Endothelial cell (in vitro differentiated cells): ENCODE measurements at regions not wholly inside any gene's neighbourhood (a gene's known extent, or its start where the extent isn't known, plus 50 kb on each side); places are given as distances from the start of the nearest gene placed in this dataset.
"Not testable (repeated sequence)": the region's sequence is repeated elsewhere in the genome, so short reads cannot be mapped to it uniquely, and the experiment has no call there.

Source experiments
- DNase-seq: peaks from one replicate; pipeline ENCODE4 v3.0.0; 2021; ENCODE audit warnings: low spot score
- H3K27ac Mint-ChIP-seq: one replicate; pipeline ENCODE4 v1.8.0; 2021; ENCODE audit warnings: mixed read lengths, inconsistent platforms; ENCODE audit not compliant: unreplicated experiment
- H3K27me3 Mint-ChIP-seq: one replicate; pipeline ENCODE4 v1.8.0; 2021; ENCODE audit warnings: mild to moderate bottlenecking, moderate library complexity, mixed read lengths, inconsistent platforms; ENCODE audit not compliant: unreplicated experiment
- H3K36me3 Mint-ChIP-seq: one replicate; pipeline ENCODE4 v1.8.0; 2021; ENCODE audit warnings: mild to moderate bottlenecking, low read depth, mixed read lengths, inconsistent platforms; ENCODE audit not compliant: unreplicated experiment
- H3K4me1 Mint-ChIP-seq: one replicate; pipeline ENCODE4 v1.8.0; 2021; ENCODE audit warnings: mild to moderate bottlenecking, mixed read lengths, inconsistent platforms; ENCODE audit not compliant: unreplicated experiment
- H3K4me3 Mint-ChIP-seq: one replicate; pipeline ENCODE4 v1.8.0; 2021; ENCODE audit warnings: mild to moderate bottlenecking, mixed read lengths, inconsistent platforms; ENCODE audit not compliant: unreplicated experiment
- H3K9me3 Mint-ChIP-seq: one replicate; pipeline ENCODE4 v1.8.0; 2021; ENCODE audit warnings: mixed read lengths, inconsistent platforms; ENCODE audit not compliant: unreplicated experiment
- TF ChIP-seq, protein P1 (sequence below): fragments of 200-600 bp; sonication (generic); IDR thresholded peaks from one replicate; pipeline ENCODE4 v1.5.0; 2021; ENCODE audit warnings: antibody characterized with exemption; ENCODE audit not compliant: unreplicated experiment

DNA sequence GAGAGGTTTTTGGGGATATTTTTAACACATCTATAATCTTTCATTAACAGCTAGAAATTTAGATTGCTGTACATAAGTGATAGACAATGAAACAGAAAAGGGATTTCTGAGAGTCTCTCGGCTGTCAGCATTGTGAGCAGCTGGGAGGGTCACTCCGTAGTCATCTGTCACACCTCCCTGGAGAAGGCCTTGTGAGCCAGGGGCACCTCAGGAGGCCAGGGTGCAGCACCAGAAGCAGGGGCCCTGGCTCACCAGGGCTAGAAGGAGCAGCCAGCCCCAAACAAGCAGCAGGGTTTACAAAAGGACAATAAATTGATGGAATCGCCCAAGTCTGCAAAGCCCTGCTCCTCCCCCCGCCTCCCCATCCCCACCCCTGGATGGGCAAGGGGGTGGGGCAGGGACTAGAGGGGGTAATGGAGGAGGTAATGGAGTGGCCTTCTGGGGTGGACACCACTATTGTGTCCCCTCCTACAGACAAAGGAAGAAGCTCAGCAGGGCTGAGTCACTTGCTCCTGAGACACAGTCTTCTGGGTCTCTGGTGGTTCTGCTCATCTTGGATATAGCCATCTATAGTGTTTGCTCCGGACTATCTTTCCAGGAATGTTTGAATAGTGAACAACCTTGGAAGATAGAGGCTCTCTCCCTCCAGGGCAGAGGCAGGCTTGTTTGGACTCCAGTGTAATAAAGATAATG lies 263.4 kb downstream of the NPHP4 start:
- TF ChIP-seq, protein P1, sequence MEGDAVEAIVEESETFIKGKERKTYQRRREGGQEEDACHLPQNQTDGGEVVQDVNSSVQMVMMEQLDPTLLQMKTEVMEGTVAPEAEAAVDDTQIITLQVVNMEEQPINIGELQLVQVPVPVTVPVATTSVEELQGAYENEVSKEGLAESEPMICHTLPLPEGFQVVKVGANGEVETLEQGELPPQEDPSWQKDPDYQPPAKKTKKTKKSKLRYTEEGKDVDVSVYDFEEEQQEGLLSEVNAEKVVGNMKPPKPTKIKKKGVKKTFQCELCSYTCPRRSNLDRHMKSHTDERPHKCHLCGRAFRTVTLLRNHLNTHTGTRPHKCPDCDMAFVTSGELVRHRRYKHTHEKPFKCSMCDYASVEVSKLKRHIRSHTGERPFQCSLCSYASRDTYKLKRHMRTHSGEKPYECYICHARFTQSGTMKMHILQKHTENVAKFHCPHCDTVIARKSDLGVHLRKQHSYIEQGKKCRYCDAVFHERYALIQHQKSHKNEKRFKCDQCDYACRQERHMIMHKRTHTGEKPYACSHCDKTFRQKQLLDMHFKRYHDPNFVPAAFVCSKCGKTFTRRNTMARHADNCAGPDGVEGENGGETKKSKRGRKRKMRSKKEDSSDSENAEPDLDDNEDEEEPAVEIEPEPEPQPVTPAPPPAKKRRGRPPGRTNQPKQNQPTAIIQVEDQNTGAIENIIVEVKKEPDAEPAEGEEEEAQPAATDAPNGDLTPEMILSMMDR, result no peak
- no peak overlapping the region for H3K4me3 Mint-ChIP-seq
- peaks cover 4% of the 10 kb centered on the region for H3K27me3 Mint-ChIP-seq
- H3K36me3 Mint-ChIP-seq, result no peaks in the 10 kb centered on the region
- H3K27ac Mint-ChIP-seq, result no peak overlapping the region
- no peak for DNase-seq
- H3K9me3 Mint-ChIP-seq, result no peaks in the 10 kb centered on the region
- H3K4me1 Mint-ChIP-seq, result peaks cover 8% of the 10 kb centered on the region

DNA sequence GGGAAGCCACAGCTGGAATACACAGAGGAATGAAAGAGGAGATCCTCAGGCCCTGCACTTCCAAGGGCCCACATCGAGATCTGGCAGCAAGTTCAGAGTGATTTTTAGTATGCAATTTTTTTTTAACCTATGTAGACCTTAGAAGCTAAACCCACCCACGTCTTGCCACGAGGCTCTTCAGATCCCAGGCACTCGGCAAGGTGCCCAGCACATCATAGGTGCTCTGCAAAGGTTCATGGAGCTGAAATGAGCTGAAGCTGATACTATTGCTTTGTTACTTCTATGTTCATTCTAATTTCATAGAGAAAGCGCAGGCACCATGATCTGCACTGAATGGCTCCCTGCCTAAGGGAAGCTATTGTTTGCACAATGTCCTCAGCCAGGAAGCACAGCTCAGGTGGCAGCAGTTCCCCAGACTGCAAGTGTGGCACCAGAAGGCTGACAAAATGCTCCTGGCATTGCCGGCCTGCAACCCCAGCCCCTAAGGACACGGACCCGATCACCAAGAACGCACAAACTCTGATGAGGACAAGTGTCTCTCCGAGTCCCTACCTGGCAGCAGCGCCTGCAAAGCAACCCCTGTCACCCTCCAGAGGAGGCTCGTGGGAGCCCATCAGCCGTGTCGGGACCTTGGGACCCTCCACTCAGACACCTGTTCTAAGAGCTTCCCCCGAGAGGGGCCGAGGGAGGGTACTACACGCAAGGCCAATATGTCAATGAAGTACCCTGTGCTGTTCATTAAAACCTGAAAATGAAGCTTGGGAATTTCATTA lies 264.2 kb downstream of the NPHP4 start:
- peaks cover 4% of the 10 kb centered on the region for H3K27me3 Mint-ChIP-seq
- peaks cover 8% of the 10 kb centered on the region for H3K4me1 Mint-ChIP-seq
- no peak overlapping the region for H3K4me3 Mint-ChIP-seq
- TF ChIP-seq, protein P1, result no peak
- no peaks in the 10 kb centered on the region for H3K9me3 Mint-ChIP-seq
- no peak overlapping the region for H3K27ac Mint-ChIP-seq
- no peak for DNase-seq
- no peaks in the 10 kb centered on the region for H3K36me3 Mint-ChIP-seq

DNA sequence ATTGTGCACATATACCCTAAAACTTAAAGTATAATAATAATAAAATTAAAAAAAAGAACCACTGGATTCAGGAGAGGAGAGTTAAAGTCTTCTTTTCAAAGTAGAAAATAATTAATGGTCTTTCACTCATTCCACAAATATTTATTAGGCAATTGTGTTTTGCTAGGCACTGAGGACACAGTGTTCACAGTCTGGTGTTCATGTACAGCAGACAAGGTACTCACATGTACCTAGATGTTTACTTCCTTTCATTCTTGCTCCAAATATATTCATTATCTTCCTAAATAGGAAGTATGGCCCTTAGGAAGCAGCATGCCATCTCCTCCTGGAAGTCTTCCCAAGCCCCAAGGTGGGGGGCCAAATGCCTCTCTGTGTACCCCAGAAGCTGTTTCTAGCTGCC lies 265.0 kb downstream of the NPHP4 start:
- TF ChIP-seq, protein P1, result no peak
- no peak for DNase-seq
- Mint-ChIP-seq H3K27ac (no peak overlapping the region), H3K9me3 (no peaks in the 10 kb centered on the region), H3K27me3 (peaks cover 4% of the 10 kb centered on the region), H3K4me1 (peaks cover 8% of the 10 kb centered on the region), H3K36me3 (no peaks in the 10 kb centered on the region), H3K4me3 (no peak overlapping the region)

DNA sequence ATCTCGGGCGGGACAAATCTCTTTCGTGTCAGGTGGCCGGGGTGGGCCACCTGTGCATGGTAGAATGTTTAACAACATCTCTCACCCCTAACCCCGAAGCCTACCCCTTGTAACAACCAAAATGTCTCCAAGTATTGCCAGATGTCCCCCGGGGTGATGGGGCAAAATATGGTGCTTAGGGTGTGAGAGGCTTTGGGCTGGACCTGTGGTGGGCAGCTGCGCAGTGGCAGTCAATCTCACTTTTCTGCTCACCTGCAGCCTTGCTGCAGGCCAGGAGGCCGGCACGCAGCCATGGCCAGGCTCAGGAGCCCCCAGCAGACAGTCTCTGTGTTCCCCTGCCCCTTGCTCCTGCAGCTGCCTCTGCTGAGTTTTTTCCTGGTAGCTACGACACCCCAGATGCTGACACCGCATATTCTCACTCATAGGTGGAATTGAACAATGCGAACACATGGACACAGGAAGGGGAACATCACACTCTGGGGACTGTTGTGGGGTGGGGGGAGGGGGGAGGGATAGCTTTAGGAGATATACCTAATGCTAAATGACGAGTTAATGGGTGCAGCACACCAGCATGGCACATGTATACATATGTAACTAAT lies 265.5 kb downstream of the NPHP4 start:
- not testable (repeated sequence) for H3K27me3 Mint-ChIP-seq, H3K27ac Mint-ChIP-seq, H3K36me3 Mint-ChIP-seq, DNase-seq, H3K9me3 Mint-ChIP-seq, H3K4me1 Mint-ChIP-seq, H3K4me3 Mint-ChIP-seq

DNA sequence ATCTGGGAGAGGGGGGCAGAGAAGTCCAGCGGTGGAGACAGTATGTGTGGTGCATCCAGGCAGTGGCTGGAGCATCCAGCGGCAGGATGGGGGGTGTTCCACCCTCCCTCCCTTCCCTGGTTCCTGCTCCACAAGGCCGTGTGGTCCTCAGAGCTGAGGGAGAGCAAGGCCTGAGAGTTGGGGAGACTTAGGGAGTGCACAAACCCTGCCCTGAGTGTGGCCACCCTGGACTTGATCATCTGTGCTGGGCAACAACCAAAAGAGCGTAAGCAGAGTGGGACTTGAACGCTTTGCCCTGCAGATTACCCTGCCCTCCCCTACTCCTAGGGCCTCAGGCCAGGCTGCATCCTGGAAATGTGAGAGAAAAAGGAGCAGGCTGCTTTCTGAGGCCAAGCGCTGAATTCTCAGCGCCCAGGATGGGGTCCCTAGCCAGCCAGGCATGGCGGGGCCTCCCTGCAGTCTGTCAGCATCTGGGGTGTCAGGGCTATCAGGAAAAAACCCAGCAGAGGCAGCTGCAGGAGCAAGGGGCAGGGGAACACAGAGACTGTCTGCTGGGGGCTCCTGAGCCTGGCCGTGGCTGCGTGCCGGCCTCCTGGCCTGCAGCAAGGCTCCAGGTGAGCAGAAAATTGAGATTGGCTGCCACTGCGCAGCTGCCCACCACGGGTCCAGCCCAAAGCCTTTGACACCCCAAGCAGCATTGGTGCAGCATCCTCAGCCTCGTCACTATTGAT lies 266.2 kb downstream of the NPHP4 start:
- Mint-ChIP-seq H3K4me1 (peaks cover 8% of the 10 kb centered on the region), H3K9me3 (no peaks in the 10 kb centered on the region), H3K4me3 (no peak overlapping the region), H3K27ac (no peak overlapping the region), H3K36me3 (no peaks in the 10 kb centered on the region), H3K27me3 (peaks cover 4% of the 10 kb centered on the region)
- no peak for DNase-seq
- TF ChIP-seq, protein P1, result no peak
